HG02763 (cell line): ENCODE measurements at regions not wholly inside any gene's neighbourhood (a gene's known extent, or its start where the extent isn't known, plus 50 kb on each side); places are given as distances from the start of the nearest gene placed in this dataset.

Experiments
- ATAC-seq: cut with Tn5 transposase; IDR thresholded peaks from one replicate; pipeline ENCODE4 v1.9.1; 2021; ENCODE audit warnings: mild to moderate bottlenecking, moderate library complexity; ENCODE audit not compliant: unreplicated experiment

DNA sequence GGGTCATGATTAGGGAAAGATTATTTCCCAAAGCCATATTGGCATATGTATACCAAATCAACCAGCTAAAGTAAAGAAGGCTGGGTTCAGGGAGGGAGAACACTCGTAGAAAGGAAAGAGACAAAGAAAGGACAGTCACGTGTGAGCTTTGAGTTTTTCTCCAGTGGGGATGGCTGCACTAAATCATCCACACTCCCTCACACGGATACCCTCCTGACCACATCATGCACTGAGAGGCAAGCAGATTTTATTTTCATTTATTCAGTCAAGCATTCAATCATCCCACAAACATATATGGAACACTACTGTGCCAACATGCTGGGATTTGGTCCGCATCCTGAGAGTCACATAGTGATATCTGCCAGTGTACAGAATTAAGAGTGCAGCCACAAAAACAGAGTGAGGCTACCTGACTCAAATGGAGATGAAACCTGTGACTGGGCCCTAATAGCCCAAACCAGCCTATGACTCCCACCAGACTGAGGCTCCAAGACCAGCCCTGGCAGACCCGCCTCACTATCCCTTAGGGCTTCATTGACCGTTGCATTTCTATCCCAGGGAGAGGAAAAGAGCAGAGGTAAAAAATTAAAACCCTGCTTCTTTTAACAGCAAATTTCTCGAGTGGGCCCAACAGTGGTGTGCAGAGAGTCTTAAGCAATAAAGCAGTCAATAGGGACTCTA lies 155.9 kb downstream of the BARHL2 start:
- no peak for ATAC-seq

DNA sequence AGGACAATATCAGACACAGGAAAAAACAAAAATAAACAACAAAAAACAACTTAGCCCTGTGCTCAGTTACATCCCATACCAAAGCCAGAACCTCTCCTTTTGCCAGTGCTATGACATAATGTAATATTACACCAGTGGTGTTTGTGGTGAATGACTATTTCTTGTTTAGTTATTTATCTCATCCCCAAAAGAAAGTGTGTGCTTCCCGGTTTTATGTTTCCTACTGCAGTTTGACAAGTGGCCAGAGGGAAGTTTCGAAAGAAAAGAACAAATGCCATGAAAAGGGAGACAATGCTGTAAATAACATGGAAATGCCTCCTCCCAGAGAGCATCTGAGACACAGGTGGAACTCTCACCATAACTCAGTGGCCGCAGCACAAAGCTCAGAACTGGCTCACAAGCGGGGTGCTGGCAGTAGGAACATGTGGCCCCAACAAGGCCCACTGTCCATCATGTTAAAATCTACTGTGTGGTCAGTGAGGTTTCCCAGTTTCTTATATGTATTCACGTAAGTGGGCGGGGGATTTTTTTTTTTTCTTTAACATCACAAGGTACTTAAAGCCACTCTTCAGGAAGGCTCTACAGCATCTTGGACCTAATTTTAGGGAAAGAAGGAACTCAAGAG lies 158.2 kb downstream of the BARHL2 start:
- no peak for ATAC-seq

DNA sequence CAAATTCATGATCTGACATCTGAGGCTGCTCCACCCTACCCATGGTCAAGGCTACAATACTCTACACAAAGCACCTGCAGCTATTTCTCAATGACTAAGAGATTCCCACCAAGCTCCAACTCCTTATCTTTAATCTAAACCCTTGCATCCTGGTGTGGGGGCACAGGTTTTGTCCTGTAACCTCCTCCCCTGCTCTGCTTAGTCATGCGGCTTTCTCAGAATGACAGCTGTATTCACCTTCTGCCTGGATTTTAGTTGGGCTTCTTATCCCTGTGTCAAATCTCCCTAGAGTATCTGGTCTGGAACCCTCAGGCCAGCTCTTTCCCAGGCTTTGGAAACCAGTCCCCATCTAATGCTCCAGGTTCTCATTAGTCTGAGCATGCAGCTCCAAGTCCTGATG lies 159.0 kb downstream of the BARHL2 start:
- no peak for ATAC-seq

DNA sequence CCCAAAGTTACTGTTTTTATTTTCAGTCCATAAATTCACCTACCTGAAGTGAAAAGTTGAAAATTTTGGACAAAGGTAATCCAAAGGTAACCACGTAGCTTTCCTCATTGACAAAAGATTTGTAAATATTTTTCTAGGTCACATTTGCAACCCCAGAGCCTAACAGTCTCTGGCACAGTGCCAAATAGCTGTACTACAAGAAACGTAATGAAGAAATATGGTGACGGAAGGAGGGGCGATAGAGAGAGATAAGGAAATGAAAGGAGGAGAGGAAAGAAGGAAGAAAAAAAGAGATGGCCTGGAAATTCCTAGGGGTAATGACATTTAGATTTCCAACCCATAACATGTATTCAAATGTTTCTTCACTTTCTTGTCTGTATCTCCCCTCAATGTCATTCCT lies 159.4 kb downstream of the BARHL2 start:
- ATAC-seq: no peak

DNA sequence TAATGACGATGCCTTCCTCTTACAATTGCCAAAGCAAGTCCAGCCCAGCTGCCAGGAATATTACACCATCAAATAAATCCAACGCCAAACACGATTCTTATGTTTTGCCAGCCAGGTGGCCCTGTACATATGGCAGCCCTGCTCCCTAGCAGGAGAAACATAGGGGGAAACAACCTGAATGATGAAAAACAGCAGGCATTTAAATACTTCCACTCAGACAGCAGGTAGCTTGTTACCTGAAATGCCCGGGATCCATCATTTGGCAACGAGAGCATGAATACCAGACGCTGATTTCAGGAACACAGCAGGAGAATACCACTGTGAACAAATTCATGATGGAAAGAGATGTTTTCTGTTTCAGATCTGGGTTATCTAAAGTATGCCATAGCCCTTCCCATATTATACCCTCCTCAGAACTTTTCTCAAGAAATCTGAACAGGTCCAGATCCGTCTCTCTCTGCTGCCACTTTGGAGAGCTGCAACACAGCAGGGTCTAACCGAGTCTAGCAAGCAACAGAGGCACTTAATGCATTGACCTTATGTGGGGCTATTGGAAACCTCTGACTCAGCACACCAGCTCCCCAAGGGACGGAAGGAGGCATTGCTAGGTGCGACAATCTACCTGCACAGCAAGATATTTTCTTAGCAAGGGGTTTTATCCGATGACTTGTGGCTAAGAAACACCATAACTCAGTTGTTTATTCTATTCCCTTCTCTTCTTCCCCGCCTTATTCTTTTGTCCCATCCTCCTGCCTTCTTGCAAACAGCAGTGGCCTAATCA lies 166.3 kb downstream of the BARHL2 start:
- ATAC-seq: no peak

DNA sequence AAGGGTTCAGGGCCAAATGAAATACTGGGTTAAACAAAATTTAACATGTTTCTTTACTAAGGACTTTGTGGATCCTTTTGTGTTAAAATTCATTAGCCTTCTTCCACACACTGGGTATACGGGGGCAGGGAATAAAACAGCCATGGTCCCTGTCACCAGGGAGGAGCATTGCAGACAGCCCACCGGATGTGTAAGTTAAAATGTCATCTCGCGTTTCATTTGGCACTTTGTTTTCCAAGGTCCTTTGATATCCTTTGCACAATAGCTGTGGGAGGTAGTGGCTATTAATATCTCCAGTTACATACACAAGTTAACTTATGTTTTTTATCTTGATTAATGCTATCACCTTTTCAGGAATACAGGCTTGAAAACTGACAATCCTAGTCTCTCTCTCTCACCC lies 172.7 kb downstream of the BARHL2 start:
- no peak for ATAC-seq

DNA sequence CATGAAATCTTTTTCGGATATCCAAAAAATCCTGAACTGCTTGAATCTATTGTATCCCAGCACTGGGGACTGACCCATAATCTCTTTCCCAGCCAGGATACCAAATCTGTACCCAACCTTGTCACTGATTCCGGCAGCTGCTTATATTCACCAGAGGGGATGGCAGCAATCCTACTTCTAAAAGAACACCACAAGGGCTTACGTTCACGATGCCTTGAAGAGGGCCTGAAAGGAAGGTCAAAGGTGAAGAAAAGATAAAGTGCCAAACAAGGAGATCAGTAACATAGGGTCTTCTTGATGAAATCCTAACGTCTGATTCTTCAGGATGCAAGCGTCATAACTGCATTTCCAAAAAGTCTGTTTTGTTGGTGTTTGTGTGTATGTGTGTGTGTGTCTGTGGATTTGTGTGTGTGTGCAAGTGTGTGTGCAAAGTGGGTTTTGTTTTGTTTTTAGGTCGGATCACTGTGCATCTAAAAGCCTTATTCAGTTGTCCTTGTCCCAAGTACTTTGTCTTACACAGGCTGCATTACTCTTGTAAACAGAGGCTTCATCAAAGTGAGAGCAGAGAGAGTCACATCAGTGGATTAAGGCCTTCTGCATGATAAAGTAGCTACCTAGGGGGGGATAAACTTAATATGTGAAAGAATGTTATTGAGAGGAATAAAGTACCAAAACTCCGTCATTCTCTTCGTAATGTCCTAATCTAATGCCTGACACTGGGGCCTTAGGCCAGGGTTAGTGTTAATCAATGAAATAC lies 179.3 kb downstream of the BARHL2 start:
- ATAC-seq: no peak

DNA sequence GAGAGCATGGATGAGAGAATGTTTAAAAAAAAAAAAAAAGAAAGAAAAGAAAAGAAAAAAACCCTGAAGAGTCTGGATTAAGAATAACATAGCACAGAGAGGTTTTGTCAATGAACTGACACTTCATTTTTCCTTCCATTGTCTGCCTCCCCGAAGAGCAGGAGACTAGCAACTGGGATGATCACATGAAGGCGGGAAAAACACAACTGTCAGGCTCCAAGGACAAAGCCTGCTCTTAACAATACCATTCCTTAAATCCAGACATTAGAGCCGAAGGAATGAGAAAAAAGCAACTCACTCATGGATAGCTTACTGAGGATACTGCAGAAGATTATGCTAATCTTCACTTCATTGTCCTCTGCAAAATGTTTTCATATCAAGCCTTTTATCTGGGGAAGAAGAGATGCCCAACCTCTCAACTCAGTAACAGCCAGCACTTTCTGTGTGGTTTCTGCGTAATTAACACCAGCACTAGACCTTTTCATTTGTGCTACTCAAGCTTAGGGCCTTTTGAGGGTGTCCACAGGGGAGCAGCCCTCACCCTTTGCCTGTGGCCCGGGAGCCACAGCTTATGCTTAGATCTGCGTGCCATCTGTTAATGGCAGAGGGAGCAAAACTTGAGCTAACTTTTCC lies 182.3 kb downstream of the BARHL2 start:
- ATAC-seq: no peak

DNA sequence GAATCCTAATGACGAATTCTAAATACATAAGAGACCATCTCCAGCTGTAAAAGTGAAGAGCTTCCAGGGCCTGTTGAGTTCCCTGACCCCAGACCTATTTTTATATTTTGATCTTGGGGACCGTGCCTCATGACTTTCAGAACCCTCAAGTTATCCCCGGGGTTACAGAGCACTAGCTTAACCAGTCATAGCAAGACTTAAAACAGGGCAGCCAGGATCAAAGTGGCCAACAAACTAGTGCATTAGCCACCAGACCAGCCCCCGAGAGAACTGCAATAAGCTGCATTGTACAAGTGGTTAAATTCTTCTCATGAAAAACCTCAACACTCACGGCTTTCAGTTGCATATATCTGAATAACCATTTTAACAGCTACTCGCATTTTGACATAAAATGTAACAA lies 183.0 kb downstream of the BARHL2 start:
- no peak for ATAC-seq

DNA sequence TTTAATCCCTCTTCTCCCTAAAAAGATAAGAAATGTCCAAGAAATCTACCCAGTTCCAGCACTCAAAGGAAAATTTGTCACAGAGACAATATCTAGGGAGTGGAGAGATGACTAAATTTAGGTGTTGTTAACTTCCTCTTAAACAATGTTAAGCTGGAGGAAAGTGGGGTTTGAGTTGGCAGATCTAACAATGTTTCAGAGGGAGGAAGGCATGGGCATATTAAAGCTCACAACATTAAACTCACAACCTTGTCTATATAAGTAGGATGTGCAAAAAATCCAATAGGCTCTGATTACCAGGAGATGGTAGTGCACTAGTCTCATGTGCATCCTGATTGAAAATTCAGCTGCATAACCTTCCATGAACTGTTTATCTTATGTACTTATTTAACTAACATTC lies 190.1 kb downstream of the BARHL2 start:
- ATAC-seq: no peak

DNA sequence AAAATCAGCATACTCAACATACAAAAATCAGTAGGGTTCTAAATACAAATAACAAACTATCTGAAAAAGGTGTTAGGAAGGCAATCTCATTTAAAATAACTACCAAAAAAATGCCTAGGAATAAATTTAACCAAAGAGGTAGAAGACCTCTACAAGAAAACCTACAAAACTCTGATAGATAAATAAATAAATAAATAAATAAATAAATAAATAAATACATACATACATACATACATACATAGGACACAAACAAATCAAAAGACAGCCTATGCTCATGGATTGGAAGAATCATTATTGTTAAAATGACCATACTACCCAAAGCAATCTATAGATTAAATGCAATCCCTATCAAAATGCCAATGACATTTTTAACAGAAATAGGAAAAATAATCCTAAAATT lies 194.7 kb downstream of the BARHL2 start:
- no peak for ATAC-seq

DNA sequence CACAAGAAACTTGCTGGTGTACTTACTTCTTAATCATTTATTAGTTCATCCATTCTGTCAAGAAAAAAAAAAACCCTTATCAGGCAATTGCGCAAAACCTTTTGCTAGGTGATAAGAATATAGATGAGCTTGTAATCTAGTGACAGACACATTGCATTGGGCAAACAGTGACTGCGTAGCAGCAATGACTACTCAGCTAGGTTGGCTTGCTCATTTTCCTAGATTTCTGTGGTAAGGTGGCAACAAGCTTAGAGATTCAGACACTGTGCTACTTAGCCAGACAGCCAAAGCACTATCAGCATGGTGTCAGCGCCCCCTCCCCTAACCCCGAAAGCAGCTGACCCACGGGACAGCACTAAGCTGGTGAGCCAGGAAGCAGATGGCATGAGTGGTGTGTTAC lies 203.1 kb downstream of the BARHL2 start:
- no peak for ATAC-seq

DNA sequence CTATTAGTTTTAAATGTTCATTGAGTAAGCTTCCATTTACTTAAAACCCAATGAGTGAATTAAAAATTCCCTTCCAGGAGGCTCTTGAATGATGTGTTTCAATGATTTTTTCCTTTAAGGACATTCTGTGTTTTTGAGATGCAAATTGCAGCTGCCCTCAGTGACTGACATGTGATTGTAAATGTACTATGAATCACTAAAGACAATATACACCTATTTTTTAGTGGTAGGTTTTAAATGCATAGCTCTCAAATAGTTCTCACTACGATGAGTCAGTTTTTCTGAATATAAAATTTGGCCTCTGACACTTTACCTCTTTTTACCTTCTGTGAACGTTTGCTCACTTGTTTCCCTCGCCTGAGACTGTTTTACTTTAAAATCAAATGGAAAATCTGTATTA lies 204.7 kb downstream of the BARHL2 start:
- no peak for ATAC-seq

DNA sequence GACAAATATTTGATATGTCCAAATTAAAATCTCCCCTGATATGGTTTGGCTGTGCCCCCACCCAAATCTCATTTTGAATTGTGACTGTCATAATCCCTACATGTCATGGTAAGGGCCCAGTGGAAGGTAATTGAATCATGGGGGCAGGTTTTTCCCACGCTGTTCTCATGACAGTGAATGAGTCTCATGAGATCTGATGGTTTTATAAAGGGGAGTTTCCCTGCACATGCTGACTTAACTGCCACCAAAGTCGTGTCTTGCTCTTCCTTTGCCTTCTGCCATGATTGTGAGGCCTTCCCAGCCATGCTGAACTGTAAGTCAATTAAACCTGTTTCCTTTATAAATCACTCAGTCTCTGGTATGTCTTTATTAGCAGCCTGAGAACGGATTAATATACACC lies 207.0 kb downstream of the BARHL2 start:
- no peak for ATAC-seq

DNA sequence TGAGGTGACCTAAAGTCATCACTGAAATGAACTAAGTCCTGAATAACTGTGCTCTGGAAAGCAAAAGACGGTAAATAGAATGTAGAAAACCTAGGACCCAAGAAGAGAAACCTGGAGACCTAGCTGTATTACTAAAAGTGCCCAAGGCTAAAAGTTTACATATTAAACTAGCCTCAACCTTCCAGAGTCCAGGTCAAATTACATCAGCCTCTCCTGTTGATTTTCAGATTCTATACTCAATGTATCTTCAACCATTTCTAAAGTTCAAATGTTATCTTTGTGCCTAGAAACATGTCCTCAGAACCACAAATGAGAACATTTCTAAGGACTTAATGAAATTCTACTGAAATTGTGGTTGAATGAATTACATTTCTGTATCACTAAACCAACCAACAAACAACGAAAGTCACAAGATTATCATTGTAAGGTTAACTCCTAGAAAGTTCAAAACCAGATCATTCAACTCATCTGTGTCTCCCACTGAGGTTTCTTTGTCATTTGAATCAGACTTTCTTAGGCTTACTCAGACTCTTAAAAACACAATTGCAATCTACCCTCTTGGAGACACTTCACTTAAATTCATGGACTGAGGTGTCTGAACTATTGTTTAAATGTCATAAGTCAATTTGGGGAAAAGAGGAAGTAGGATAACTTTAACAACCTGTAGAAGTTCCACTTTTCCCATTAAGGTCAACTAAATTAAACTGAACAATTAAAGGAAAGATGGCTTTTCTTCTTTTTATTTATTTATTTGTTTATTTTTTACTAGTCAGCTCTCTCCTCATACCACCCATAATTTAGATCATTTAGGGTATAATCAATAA lies 207.7 kb downstream of the BARHL2 start:
- ATAC-seq: peak; percentile 47

DNA sequence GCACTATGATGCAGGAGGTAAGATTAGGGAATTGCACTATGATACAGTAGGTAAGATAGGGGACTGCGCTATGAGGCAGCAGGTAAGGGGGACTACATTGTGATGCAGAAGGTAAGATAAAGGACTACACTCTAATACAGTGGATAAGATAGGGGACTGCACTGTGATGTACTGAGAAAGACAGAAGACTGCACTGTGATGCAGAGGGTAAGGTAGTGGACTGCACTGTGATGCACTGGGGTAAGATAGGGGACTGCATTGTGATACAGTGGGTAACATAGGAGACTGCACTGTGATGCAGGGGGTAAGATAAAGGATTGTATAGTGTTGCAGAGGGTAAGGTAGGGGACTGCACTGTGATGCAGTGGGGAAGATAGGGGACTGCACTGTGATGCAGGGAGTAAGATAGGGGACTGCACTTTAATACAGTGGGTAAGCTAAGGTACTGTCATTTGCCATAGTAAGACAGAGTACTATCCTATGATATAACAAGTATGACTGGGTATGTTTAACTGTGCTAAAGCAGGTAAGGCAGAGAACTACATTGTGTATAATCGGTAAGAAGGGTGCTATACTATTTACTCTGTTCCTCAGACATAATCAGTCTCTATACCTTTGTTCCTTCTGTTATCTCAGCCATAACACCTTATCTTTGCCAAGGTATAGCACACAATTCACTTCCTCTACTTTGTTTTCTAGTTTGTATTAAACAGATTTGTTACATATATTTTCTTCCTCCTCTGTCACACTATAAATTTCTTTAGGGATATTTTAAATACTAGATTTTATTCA lies 208.5 kb downstream of the BARHL2 start:
- ATAC-seq: no peak

DNA sequence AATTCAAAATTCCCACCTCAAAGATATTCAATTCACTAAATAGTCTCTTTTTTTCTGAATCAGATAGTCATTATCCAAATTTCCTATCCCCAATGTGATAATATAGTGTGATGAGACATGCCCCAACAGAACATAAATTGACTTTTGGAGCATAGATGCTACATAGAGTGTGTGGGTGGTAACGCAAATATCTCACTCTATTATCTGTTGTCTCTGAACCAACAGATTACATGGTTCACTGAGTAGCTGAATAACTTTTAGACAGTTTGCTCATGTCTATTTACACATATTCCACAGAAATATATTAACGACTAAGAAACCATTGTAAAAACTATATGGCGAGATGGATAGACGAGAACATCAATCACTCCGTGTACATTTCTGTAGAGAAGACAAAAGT lies 209.9 kb downstream of the BARHL2 start:
- ATAC-seq: no peak

DNA sequence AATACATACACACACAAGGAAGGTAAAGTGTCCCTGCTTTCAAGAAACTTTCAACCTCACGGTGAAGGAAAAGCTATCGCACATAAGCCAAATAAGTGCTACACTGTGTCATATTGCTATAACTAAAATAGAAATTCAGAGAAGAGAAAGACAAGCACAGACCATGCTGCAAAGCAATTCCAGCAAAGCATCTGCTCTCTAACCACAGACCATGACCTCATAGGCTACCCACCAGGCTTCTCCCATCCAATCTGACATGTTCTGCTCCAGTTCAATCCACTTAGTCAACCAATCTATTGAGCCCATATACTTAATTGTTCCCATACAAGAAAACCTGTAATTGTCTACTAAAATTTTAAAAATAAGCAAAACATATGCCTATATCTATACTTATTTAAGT lies 211.3 kb downstream of the BARHL2 start:
- ATAC-seq: no peak

DNA sequence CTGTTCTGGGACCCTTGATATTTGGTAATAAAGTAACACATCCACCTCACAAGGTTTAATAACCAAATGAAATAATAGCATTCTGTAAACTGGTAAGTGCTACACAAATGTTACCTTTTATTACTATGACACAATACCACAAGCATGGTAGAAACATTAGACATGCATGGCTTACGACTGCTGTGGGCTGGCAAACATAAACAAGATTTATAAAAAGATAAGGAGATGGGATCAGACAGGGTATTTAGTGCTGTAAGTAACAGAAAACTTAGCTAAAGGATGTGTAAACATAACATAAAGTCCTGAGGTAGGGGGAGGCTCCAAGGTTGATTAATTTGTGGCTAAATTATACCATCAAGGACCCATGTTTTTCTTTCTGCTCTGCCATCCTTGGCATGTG lies 212.6 kb downstream of the BARHL2 start:
- ATAC-seq: no peak
